NT2/D1 (cell line): ENCODE measurements at regions not wholly inside any gene's neighbourhood (a gene's known extent, or its start where the extent isn't known, plus 50 kb on each side); places are given as distances from the start of the nearest gene placed in this dataset.

Experiments
- SUZ12 ChIP-seq: IDR thresholded peaks from 2 replicates; pipeline ENCODE4 v1.6.1; 2011; ENCODE audit not compliant: insufficient read length, insufficient read depth; ENCODE audit errors: extremely low read depth
- YY1 ChIP-seq: IDR thresholded peaks from 2 replicates; pipeline ENCODE4 v1.6.1; 2011; ENCODE audit not compliant: insufficient read length, insufficient read depth
- ZNF274 ChIP-seq: IDR thresholded peaks from 2 replicates; pipeline ENCODE4 v1.6.1; 2011; ENCODE audit warnings: mild to moderate bottlenecking, low read depth, low read length

DNA sequence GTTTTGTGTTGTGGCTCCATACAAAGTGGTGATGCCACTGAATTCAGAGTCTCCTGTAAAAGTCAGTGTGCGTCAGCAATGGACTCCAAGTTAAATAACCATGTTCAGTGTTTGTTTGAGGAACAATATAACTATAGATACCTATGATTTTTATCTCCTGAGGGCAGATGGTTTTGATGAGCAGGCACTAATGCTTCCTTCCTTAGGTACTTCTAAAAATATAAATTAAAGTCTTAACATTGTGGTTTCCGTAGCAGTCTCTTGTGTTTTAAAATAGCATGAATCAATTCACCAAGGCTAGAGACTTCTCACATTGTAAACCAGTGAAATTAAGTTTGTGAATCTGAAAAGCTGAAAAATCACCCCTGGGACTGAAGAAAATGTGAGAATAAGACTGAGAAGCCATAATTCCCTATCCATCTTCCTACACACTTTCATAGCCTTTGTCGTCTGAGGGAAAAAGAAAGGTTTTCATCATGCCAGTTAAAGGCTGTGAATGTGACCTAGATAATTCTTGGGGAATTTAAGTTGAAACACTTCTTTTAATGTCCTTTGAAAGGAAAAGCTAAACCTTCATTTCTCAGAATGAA lies 1502.9 kb downstream of the CDH11 start:
- TF ChIP-seq SUZ12 (no peak), YY1 (no peak), ZNF274 (no peak)
